ENCODE measurements at regions not wholly inside any gene's neighbourhood (a gene's known extent, or its start where the extent isn't known, plus 50 kb on each side); places are given as distances from the start of the nearest gene placed in this dataset.

- DNase-seq (ENCODE audit: low read depth) = no peak
- H3K4me3 ChIP-seq (replicated peaks; ENCODE audit: low read depth, low read length) = no peak overlapping the region
- TF ChIP-seq CTCF (IDR thresholded peaks at IDR 0.05; ENCODE audit: low read length, missing control alignments) = no peak
Measured at GRCh38 chr15:47846128-47846868, 129.0 kb downstream of the SEMA6D start.

- TF ChIP-seq CTCF (IDR thresholded peaks at IDR 0.05; ENCODE audit: low read length, missing control alignments) = no peak
- no peak for DNase-seq (ENCODE audit: low read depth)
Measured at GRCh38 chr15:47846876-47847275, 129.6 kb downstream of the SEMA6D start.

GRCh38 chr15:47856071-47856470 is 138.8 kb downstream of the SEMA6D start:
- no peak overlapping the region for H3K4me3 ChIP-seq (replicated peaks; ENCODE audit: low read depth, low read length)
- TF ChIP-seq CTCF (IDR thresholded peaks at IDR 0.05; ENCODE audit: low read length, missing control alignments) = no peak
- DNase-seq (ENCODE audit: low read depth) = no peak

More at GRCh38 chr15:47846876-47847275, 129.6 kb downstream of the SEMA6D start:
- H3K4me3 ChIP-seq (replicated peaks; ENCODE audit: low read depth, low read length) = no peak overlapping the region

GRCh38 chr15:47857014-47857775 is 139.9 kb downstream of the SEMA6D start:
- DNase-seq (ENCODE audit: low read depth) = no peak
- H3K4me3 ChIP-seq (replicated peaks; ENCODE audit: low read depth, low read length) = no peak overlapping the region
- no peak for TF ChIP-seq CTCF (IDR thresholded peaks at IDR 0.05; ENCODE audit: low read length, missing control alignments)

GRCh38 chr15:47857776-47858167 is 140.5 kb downstream of the SEMA6D start:
- no peak for DNase-seq (ENCODE audit: low read depth)
- H3K4me3 ChIP-seq (replicated peaks; ENCODE audit: low read depth, low read length) = no peak overlapping the region
- TF ChIP-seq CTCF (IDR thresholded peaks at IDR 0.05; ENCODE audit: low read length, missing control alignments) = no peak

- H3K4me3 ChIP-seq (replicated peaks; ENCODE audit: low read depth, low read length) = no peak overlapping the region
- no peak for TF ChIP-seq CTCF (IDR thresholded peaks at IDR 0.05; ENCODE audit: low read length, missing control alignments)
- DNase-seq (ENCODE audit: low read depth) = no peak
Measured at GRCh38 chr15:47861111-47861903, 144.0 kb downstream of the SEMA6D start.
